NCI-H2227 (cell line): ENCODE measurements at regions not wholly inside any gene's neighbourhood (a gene's known extent, or its start where the extent isn't known, plus 50 kb on each side); places are given as distances from the start of the nearest gene placed in this dataset.

Experiments used
- DNase-seq: peaks from one replicate; lab custom pipeline; 2025; ENCODE audit not compliant: unreplicated experiment; lab: John Stamatoyannopoulos, UW

DNA sequence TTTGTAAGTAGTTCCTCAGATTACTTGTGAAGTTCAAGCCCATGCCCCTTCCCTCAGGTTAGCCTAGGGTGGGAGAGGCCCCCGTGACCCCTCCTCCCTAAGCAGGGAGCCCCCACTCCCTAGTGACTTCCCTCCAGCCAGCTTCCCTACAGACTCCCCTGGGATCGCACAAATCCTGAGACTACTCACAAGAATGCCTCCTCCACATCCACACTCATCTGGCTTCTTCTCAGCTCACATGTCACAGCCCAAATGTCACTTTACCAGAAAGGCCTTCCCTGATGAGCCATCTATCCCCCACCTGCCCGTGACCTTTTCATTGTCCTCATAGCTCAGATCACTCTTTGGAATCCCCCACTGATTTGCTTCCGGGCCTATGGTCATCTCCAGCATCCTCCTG is 96.7 kb upstream of the ARAP3 start:
- DNase-seq, result no peak

DNA sequence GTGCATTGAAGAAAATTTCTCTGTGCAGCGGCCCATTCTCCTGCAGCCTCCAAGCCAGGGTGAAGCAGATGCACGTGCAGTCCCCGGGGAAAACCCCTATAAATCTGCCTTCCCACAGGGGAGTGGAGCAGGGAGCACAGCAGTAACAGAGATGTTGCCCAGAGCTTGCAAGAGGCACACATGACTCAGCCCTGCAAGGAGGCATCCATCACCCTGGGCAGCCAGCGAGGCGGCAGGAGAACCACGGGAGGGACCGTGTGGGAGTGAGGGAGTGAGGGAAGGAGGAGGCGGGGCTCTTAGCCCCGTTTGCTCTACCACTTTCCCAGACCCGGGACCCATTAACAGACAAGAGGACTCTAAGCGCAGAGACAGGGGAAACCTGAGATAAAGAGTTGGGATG is 96.2 kb upstream of the ARAP3 start:
- DNase-seq, result peak; percentile 38

DNA sequence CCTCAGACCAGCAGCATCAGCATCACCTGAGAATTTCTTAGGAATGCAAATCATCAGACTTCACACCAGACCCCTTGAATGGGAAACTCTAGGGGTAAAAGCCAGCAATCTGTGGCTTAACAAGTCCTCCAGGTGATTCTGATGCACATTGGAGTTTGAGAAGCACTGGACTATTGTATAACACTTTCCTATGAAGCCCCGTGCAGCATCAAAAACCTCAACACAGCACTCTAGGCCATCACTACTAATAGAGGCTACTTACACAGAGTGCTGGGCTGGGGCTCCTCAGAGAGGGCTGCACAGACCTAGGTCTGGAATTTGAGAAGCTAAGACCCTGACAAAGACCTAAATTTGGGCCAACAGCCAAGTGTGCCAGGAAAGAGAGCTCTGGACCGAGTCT is 95.7 kb upstream of the ARAP3 start:
- no peak for DNase-seq

DNA sequence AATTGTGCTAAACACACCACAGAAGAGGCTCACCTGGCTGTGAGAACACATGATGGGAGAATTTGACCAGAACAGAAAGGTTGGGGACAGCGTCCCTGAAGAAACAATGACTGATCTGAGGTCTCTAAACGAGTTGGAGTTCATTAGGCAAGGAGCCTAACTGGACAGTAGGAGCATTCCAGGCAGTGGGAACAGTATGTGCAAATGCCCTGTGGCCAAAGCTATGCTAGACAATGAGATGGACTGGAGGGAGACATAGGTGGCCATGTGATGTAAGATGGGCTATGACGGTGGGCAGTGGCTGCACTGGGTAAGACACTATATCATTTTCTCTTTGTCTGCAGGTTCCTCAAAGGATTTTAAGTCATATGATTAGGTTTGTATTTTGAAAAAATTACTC is 95.1 kb upstream of the ARAP3 start:
- no peak for DNase-seq

DNA sequence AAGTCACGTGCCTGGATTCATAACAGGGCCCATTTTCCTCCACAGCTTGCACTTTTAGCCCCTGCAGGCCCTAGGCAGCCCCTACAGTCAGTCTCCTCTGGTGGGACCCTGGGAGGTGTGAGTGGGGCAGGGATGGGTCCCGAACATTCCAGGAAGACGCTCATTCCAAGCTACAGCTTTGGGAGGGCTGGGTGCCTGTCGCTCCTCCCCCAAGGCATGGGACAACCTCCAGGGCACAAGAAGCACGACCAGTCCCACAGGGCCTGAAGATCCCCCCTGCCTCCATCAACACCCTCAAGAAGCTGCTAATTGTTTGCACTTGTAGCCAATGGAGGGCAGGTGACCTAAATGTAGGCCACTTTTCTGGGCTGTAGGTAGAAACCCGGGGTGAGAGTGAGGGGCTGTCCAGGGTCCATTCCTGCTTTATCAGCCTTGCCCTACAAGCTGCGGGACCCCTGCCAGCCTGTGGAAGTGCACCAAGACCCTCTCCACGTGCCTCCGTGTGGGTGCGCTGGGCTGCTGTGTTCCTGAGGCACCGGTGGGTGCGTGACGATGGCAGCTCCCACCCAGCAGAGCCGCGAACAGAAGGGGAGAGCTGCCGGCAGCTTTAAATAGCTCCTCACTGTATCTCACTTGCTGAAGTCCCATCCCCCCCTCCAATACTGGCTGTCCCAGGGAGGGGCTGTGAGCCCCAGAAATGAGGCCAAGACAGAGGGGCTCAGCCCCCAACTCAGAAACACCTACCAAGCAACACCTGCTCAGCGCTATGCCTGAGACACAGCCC is 91.9 kb upstream of the ARAP3 start:
- no peak for DNase-seq

DNA sequence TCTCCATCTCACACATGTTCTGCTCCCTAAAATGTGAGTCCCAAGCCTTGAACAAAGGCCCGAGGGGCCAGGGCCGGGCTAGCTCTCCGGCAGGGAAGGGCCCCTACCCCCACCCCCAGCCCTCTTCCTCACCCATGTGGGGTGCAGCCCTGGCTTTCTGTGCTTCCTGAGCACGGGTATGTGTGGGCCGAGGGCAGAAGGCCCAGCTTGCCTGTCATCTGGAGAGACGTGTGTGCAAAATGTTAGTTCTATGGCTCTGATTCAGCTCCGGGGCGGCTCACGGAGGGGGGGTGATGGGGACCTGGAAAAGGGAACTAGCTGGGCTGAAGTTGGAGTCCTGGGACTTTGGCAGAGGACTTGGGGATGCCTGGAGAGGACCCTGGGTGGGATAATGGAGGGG is 90.3 kb upstream of the ARAP3 start:
- no peak for DNase-seq

DNA sequence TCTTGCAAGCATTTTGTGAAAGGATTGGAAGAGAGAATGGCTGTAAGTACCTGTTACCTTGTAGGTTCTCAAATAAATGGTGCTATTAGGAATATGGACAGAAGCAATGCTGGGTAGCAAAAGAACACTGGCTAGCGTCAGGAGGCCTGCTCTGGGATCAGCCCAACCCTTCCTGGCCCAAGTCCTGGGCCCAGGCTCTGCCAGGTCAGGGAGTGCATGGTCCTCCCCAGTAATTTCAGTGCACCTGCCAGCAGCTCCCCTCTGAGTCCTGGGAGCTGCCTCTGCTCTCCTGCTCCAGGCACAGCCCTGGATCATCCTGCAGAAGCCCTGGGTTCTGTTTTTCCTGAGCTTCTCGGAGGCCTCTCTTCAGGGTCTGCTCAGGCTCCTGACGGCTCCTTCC is 89.5 kb upstream of the ARAP3 start:
- DNase-seq, result no peak

DNA sequence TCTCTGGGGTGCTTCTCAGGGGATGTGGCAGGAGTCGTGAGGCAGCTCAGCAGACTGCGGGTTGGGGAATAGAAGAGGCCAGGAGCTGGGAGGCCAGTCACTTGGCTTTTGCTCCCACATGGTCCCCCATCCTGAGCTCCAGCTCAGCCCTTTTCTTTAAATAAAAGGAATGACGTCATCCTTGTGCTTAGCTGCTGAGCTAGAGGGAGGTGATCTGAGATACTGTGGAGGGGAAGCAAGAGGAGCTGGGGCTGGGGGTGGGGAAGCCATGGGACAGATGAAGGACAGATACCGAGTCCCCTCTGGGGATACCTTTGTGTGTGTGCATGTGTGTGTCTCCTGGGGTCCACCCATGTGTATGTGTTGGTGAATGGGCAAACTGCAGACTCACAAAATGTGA is 89.0 kb upstream of the ARAP3 start:
- DNase-seq, result peak; percentile 36

DNA sequence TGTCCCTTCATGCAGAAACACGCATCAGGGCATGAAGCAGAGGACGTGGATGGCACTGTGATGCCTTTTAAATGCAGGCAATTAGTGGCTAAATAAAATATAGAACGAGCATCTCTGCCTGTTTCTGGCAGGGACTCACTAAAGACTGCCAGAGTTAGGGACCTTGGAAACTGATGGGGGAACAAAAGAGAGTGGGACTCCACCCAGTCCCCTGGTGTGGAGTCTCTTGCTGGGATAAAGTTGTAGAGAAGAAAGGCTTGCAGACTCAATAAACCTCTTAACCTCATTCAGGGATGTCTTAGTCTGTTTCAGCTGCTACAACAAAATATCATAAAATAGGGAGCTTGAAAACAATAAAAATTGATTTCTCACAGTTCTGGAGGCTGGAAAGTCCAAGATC is 87.6 kb upstream of the ARAP3 start:
- DNase-seq, result no peak

DNA sequence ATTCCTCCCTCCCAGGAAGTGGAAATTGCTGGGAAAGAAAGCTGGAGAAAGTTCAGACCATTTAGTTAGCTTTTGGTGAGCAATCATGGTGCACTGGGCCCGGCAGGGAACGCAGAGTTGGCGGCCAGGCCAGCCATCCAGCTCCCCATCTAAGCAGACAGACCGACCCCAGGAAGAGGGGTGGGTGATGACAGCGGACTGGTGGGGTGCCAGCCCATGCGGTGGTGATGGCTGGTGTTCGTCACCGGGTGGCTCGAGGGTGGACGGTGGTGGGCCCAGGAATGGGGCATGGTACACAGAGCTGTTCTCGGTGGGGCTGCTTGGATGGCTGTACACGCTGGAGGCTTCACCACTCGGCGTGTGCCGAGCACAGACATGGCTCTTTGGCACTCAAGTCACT is 85.6 kb upstream of the ARAP3 start:
- no peak for DNase-seq

DNA sequence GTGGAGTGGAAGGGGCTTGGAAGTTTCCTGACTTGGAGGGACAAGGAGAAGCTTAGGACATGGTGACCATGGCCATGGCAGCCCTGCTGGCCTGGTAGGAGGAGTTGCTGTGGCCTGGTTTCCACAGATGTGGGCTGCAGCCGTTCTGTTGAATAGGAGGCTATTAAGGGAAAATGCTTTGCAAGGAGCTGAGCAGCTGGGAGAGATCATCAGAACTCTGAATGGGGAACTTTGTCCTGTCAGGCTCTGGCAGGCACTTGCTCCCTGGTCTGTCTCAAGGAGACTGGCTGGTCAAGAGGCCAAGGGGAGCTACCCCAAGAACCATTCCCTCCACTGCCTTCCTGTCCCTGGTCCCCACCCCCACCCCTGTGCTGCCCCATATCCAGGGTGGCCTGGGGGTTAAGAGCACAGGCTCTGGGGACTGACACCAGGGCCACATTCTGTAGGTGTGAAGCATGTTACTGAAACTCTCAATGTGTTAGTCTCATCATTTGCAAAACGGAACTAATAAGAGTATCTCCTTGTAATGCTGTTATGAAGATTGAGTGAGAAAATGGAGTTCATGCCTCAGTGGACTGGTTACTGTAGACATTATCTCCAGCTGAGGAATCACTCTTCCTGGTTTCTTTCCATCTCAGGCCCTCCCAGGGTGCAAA is 84.0 kb upstream of the ARAP3 start:
- DNase-seq, result no peak

DNA sequence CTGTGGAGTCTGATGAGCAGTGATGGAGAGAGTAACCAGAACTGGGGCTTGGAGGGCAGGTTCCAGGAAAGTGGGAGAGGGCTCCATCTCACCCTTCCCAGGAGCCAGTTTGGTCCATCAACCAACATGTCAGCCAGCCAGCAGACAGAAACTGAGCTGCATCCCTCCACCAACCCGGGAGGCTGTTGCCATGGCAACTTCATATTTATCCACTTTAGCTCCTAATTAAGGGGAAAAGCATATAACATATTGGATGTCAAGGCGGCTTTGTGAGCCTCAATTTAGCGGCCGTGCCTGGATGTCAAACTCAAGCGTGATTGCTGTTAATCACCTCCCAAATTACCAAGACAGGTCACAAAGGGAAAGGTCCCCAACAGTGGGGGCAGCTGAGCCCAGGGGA is 81.5 kb upstream of the ARAP3 start:
- peak; percentile 88 for DNase-seq

DNA sequence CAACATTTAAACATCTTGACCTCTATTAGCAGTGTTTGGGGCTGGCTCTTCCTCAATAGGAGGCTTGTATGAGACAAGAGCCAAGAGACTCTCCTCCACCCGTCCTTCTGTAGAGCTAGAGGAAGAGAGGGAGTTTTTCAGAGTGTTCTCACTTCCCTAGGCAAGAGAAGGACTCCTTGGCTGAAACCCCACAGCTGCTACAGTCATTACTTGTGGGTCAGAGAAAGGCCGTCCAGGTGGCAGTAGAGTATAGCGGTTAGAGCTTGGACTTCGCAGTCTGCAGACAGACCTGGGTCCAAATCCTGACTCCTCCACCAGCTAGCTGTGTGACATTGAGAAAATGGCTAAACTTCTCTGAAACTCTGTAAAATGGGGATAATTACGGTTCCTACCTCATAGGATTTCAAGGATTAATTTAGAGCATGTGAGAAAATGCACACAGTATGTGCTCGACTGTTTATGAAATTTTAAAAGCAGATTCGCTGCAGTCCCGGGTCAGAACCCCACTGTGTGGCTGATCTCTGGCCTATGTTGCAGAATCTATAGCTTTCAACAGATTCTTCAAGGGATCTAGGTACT is 80.8 kb upstream of the ARAP3 start:
- no peak for DNase-seq

DNA sequence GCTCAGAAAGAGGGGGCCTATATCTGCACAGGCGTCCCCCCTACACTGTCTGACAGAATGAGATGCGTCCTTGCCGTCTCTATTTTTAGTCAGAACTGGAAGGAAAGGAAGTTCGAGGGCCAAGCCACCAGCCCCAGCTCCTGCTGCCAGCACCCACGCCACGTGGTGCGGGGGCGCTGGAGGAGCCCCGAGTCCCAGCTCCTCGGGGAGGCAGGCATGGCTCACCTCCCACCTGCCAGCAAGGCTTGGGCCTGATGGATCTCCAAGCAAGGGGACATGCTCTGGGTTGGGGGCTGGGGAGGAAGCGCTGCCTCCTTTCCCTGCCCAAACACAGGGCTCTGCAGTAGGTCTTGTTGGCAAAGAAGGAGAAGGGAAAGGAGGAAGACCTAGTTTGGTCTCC is 80.3 kb upstream of the ARAP3 start:
- no peak for DNase-seq

DNA sequence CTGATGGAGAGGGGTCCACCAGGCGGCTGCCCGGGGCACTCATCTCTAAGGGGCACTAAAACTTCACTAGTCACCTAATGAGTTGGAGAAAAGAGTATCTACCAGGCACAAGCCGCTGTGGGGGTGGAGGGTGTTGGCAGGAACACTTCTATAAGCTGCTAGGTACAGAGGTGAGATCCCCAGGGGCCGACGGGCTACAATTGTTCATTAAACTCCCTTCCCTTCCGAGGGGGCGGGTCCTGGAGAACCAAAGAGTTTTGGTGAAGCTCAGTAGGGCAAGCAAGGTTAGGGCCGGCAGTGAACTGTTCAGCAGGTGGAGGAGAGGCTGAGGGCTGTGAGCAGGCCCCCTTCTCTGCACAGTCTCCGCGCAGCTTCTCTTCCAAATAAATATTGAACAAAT is 78.7 kb upstream of the ARAP3 start:
- no peak for DNase-seq

DNA sequence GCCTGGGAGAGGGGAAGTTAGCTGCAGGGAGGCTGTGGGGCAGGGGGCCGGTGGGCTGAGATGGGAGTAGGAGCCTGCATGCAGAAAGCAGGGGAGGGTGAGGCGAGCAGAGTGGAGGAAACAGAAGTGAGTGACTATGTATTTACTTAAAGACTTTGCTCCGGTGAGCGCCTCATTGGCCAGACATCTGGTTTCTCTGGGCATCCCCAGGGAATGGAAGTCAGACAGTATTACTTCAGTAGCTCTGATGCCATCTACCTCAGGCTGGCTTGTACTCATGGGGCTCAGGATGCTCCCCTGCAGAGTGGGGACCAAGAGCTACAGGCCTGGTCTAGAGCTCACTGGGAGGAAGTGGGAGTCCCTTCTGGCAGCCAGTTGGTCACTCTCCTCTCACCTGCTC is 78.2 kb upstream of the ARAP3 start:
- DNase-seq, result no peak

DNA sequence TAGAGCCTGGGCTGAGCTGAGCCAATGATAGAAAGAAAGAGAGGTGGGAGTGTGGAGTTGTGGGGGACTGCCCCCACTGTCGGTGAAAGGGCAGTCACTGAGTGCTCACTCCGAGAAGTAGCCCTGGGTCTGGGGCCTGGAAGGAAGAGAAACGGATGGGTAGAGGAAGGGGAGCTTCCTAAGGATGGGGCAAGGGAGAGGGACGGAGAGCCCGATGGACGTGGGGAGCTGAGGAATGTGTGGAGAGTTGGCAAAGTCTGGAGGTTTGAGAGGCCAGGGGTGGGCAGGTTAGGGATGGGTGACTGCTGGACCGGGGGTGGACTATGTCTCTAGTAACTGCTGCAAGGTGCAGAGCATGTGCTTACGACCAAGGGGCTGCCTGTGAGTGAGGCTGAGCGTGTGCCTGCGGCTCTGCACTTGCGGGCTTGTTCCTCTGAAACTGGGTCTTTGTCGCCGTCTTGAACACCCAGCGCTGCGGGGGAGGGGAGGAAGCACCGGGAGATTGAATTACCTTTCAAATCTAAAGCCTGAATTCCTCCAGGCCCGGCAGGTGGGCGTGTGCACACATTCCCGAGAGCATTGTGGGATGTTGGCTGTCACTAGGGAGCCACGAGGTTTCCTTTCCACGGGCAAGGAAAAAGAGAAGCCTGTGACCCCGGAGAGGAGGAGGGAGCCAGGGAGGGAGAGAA is 76.4 kb upstream of the ARAP3 start:
- DNase-seq, result peak; percentile 31

DNA sequence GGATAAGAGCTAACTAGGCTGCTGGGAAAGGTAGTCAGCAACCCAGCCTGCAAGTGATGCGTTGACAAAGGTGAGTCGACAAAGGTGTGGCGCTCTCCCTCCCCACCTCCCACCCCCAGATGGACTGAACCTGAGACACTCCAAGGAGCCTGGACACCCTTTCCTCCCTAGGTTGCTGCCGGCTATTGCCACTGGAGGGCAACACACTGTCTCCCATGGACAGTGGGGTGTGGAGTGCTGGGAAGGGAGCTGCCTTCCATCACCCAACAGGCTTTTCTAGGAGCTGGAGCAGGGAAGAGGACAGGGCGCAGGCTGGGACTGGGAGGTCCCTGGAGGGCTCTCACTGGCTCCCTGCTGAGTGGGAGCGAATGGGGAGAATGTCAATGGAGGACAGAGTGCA is 75.4 kb upstream of the ARAP3 start:
- peak; percentile 13 for DNase-seq

DNA sequence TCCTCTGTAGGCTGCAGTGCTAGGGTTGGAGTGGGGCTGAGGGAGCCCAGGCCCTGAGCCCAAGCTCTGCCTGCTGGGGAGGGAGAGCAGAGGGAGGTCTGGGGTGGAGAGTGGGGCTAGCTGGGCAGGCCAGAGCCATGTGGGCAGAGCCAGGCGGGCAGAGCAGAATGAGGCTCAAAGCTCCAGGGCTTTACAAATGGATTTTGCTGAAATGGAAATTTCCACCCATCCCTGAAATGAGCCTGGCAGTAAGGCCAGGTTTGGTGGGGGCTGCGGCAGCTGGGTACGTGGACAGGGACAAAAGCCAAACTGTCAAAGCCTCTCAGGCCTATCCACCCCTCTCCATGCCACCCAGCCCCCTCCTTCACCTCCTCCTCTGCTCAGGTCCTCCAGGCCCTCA is 74.2 kb upstream of the ARAP3 start:
- DNase-seq, result no peak

DNA sequence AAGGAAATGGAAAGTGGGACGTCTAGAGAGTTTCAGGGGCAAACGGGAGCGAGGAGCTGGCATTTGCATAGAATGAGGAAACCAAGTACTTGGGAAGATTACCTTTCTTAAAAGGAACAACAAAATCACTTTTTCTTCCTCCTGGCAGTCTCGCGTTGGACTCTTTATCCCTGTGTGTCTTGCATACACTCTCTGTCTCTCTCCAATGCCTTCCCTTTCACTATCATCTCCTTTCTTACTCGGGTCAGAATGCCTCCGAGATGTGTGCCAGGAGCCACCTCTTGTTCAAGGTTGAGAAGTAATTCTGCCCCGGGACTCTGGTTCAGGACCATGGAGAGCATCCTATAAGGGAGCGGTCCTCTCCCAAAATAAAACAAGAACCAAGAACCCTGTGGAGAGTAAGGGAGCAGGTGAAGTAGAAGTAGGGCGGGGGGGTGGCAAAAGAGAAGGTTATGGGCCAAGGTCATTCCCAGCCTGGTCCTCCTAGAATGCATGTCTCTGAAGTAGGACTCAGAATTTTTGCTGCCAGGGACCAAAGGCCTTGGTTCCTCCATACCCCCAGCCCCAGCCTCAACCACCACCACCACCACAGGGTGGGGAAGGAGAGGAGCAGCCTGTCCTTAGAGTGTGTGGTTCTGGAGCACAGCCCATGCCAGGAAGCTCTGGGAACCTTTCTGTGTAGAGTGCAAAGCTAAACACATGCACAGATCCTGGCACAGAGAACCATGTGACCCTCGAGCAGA is 72.1 kb upstream of the ARAP3 start:
- no peak for DNase-seq
